HL-60 (cell line): ENCODE measurements at regions not wholly inside any gene's neighbourhood (a gene's known extent, or its start where the extent isn't known, plus 50 kb on each side); places are given as distances from the start of the nearest gene placed in this dataset.

Source experiments
- GABPA ChIP-seq: IDR thresholded peaks from 2 replicates; pipeline ENCODE4 v1.6.1; 2012; ENCODE audit warnings: low read depth
- POLR2AphosphoS5 ChIP-seq: IDR thresholded peaks from 2 replicates; pipeline ENCODE4 v1.6.1; 2012; ENCODE audit warnings: low read depth
- SPI1 ChIP-seq: IDR thresholded peaks from 2 replicates; pipeline ENCODE4 v1.6.1; 2012; ENCODE audit warnings: low read depth, mild to moderate bottlenecking, borderline replicate concordance
- TF ChIP-seq, protein P1 (sequence below): IDR thresholded peaks from one replicate; pipeline ENCODE4 v1.5.1; 2011; ENCODE audit warnings: low read length, control low read depth, inconsistent platforms; ENCODE audit not compliant: insufficient read depth
- TF ChIP-seq, protein P2 (sequence below): IDR thresholded peaks from 2 replicates; pipeline ENCODE4 v1.6.1; 2012; ENCODE audit warnings: low read depth; ENCODE audit not compliant: insufficient replicate concordance

DNA sequence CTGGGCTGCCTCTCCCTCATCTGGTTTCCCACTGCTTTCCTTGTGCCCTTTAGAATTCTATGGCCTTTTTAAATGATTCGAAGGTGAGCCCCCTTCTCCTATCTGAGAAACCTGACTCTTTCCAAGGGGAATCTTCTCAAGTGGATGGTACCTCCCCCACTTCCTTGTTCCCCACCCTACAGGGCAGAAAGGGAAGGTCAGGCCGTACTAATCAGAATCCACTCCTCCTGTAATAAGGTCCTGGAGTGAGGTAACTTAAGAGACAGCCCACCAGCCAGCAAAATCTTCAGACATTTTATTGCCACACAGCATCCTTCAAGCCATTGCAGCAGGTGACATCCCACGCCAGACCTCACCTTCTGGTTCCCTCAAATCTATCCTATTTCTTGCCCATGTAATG, 84.5 kb downstream of the MINAR1 start:
- TF ChIP-seq, protein P1, sequence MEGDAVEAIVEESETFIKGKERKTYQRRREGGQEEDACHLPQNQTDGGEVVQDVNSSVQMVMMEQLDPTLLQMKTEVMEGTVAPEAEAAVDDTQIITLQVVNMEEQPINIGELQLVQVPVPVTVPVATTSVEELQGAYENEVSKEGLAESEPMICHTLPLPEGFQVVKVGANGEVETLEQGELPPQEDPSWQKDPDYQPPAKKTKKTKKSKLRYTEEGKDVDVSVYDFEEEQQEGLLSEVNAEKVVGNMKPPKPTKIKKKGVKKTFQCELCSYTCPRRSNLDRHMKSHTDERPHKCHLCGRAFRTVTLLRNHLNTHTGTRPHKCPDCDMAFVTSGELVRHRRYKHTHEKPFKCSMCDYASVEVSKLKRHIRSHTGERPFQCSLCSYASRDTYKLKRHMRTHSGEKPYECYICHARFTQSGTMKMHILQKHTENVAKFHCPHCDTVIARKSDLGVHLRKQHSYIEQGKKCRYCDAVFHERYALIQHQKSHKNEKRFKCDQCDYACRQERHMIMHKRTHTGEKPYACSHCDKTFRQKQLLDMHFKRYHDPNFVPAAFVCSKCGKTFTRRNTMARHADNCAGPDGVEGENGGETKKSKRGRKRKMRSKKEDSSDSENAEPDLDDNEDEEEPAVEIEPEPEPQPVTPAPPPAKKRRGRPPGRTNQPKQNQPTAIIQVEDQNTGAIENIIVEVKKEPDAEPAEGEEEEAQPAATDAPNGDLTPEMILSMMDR, result no peak
- TF ChIP-seq POLR2AphosphoS5, result no peak
- TF ChIP-seq SPI1, result no peak
- TF ChIP-seq GABPA, result no peak
- TF ChIP-seq, protein P2, sequence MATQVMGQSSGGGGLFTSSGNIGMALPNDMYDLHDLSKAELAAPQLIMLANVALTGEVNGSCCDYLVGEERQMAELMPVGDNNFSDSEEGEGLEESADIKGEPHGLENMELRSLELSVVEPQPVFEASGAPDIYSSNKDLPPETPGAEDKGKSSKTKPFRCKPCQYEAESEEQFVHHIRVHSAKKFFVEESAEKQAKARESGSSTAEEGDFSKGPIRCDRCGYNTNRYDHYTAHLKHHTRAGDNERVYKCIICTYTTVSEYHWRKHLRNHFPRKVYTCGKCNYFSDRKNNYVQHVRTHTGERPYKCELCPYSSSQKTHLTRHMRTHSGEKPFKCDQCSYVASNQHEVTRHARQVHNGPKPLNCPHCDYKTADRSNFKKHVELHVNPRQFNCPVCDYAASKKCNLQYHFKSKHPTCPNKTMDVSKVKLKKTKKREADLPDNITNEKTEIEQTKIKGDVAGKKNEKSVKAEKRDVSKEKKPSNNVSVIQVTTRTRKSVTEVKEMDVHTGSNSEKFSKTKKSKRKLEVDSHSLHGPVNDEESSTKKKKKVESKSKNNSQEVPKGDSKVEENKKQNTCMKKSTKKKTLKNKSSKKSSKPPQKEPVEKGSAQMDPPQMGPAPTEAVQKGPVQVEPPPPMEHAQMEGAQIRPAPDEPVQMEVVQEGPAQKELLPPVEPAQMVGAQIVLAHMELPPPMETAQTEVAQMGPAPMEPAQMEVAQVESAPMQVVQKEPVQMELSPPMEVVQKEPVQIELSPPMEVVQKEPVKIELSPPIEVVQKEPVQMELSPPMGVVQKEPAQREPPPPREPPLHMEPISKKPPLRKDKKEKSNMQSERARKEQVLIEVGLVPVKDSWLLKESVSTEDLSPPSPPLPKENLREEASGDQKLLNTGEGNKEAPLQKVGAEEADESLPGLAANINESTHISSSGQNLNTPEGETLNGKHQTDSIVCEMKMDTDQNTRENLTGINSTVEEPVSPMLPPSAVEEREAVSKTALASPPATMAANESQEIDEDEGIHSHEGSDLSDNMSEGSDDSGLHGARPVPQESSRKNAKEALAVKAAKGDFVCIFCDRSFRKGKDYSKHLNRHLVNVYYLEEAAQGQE, result no peak
